ENCODE measurements at regions not wholly inside any gene's neighbourhood (a gene's known extent, or its start where the extent isn't known, plus 50 kb on each side); places are given as distances from the start of the nearest gene placed in this dataset.
"Not testable (repeated sequence)": the region's sequence is repeated elsewhere in the genome, so short reads cannot be mapped to it uniquely, and the experiment has no call there.

DNA sequence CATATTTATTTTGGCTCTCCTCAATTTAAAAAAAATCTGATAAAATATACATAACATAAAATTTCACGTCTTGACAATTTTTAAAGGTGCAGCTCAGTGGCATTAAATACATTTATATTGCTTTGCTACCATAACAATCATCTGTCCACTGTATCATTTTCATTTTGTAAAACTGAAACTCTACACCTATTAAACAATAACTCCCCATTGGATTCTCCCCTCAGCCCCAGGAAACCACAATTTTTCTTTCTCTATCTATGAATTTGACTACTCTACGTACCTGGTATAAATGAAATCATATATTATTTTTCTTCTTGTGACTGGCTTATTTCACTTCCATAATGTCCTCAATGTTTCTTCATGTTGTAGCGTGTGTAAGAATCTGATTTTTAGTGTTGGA, 563.5 kb downstream of the PRR16 start:
- in situ Hi-C loops (cut with HindIII; ENCODE audit: low pct_ligation_motif_present, low pct_unique_long_range_greater_than_20kb, low sequenced_read_pairs): no loop called here
- no peak for DNase-seq

DNA sequence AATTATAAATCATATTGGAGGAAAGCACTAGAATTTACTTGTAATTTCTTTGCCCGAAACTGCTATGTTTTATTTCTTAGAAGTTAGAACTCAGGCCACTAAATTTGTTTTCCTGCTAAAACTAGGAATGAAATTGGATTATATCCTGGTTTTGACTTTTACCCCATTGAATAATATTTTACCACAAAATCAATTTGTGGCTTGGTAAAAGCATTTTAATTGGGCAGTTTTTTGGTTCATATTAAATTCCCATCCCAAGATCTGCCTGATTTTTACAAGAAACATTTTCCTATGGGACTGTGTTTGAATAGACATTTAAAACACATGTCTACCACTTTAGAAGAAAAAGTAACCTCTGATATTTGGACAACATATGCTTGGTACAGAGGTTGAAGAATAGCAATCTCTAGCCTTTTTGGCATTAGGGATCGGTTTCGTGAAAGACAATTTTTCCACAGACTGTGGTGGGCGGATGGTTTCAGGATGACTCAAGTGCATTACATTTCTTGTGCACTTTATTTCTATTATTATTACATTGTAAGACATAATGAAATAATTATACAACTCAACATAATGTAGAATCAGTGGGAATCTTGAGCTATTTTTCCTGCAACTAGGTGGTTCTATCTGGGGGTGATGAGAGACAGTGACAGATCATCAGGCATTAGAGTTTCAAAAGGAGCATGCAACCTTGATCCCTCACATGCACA, 565.6 kb downstream of the PRR16 start:
- no peak for DNase-seq
- in situ Hi-C loops (cut with HindIII; ENCODE audit: low pct_ligation_motif_present, low pct_unique_long_range_greater_than_20kb, low sequenced_read_pairs): no loop called here

DNA sequence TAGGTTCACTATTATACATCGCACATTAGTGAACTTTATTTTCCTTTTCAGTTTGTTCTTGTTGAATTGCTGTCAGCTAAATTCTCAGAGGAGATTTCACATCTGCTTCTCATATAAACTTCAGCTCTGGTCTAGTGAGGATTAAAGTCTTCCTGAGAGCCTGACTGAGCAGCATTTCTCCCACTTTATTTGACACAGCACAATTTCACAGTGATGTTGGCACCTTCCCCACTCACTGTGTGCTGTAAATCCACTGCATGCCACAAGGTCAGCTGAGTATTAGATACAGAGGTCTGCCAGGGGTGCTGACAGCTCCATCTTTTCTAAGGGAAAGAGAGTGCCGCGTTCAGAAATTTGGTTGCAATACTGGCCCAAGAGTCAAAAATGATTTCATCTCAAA, 567.4 kb downstream of the PRR16 start:
- in situ Hi-C loops (cut with HindIII; ENCODE audit: low pct_ligation_motif_present, low pct_unique_long_range_greater_than_20kb, low sequenced_read_pairs): no loop called here
- no peak for DNase-seq

GRCh38 chr5:121033334-121033733, 569.2 kb downstream of the PRR16 start:
- no peak for DNase-seq
- in situ Hi-C loops (cut with HindIII; ENCODE audit: low pct_ligation_motif_present, low pct_unique_long_range_greater_than_20kb, low sequenced_read_pairs): no loop called here

DNA sequence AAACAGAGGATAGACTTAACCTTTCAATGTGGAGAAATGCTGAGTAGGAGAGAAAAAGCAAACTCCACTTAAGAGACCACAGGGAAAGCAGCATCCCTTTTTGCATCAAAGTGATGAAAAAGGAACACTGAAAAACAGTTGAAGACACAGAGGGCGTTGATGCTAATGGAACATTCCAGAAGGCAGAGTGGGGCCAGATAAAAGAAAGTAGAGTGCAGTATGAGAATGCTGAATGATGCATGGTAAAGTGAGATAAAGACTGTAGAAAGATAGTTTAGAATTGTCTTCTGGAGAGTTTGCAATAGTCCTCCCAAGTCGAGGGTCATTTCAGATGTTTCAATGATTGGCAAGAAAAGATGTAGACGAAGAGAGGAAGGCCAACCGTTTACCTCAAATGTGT, 574.3 kb downstream of the PRR16 start:
- in situ Hi-C loops (cut with HindIII; ENCODE audit: low pct_ligation_motif_present, low pct_unique_long_range_greater_than_20kb, low sequenced_read_pairs): no loop called here
- DNase-seq: no peak

GRCh38 chr5:121049971-121050370, 585.9 kb downstream of the PRR16 start:
- in situ Hi-C loops (cut with HindIII; ENCODE audit: low pct_ligation_motif_present, low pct_unique_long_range_greater_than_20kb, low sequenced_read_pairs): no loop called here
- no peak for DNase-seq

DNA sequence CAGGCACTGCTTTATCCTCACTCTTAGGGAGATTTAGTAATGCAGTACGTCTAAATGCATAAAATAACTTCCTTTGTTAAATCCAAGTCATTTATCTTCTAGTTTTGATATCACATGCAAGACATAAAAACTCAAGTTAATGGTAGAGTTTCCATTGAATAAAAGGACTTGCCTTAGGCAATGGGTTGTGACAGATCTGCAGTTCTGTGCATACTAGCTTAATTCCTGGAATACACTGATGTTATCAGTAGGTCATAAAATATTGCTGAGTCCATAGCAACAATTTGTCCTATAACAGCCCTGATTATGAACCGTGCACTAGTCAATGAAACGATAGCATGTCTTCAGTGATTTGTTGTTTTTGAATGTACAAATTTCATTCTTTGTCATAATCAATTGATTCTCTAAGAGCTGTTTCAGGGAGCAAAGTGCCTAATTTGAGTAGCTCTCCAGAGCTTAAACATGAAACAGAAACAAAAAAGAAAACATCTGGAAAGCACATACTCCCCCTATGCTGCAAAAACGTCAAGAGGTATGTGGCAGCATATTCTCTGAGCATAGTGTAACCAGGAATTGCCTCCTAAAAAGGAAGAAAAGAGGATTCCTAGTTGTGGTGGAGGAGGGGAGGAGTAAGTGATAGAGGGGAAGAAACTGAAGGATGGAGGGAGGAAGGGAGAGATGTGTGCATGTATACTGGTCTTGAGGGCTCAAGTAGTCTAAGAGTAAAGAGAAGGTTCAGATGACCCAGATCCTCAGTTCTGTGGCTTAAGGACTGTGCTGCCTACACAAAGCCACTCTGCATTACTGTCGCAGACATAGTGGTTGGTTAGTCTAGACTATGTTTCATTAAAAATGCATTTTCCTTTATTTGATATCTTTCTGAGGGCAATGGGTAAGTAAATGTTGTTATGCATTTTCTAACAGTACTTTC, 589.2 kb downstream of the PRR16 start:
- in situ Hi-C loops (cut with HindIII; ENCODE audit: low pct_ligation_motif_present, low pct_unique_long_range_greater_than_20kb, low sequenced_read_pairs): no loop called here
- DNase-seq: no peak

GRCh38 chr5:121055586-121055985, 591.5 kb downstream of the PRR16 start:
- DNase-seq: no peak
- in situ Hi-C loops (cut with HindIII; ENCODE audit: low pct_ligation_motif_present, low pct_unique_long_range_greater_than_20kb, low sequenced_read_pairs): no loop called here

- DNase-seq; in situ Hi-C loops (cut with HindIII; ENCODE audit: low pct_ligation_motif_present, low pct_unique_long_range_greater_than_20kb, low sequenced_read_pairs): not testable (repeated sequence)
Observed at GRCh38 chr5:121064241-121064640, 600.1 kb downstream of the PRR16 start.

DNA sequence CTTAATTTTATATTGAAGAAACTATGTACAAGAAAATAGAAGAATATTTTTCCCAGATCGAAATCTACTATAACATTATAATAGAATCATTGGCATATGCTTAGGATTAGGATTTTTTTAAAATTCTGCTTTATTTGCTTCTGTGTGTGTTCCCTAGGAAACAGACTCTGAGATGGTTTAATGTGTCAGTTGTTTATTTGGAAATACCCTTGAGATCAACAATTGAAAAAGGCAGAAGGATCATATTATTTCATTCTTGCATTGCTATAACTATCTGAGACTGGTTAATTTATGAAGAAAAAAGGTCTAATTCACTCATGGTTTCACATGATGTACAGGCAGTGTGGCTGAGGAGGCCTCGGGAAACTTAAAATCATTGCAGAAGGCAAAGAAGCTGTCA, 622.6 kb downstream of the PRR16 start:
- no peak for DNase-seq
- in situ Hi-C loops (cut with HindIII; ENCODE audit: low pct_ligation_motif_present, low pct_unique_long_range_greater_than_20kb, low sequenced_read_pairs): no loop called here

DNA sequence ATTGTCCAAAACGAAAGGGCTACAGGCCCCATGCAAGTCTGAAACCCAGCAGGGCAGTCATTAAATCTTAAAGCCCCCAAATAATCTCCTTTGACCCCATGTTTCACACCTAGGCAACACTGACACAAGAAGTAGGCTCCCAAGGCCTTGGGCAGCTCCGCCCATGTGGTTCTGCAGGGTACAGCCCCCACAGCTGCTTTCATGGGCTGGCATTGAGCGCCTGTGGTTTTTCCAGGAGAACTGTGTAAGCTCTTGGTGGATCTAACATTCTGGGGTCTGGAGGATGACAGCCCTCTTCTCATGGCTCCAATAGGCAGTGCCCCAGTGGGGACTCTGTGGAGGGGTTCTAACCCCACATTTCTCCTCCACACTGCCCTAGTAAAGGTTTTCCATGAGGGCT, 623.5 kb downstream of the PRR16 start:
- in situ Hi-C loops (cut with HindIII; ENCODE audit: low pct_ligation_motif_present, low pct_unique_long_range_greater_than_20kb, low sequenced_read_pairs): no loop called here
- DNase-seq: no peak

GRCh38 chr5:121088341-121088740, 624.2 kb downstream of the PRR16 start:
- in situ Hi-C loops (cut with HindIII; ENCODE audit: low pct_ligation_motif_present, low pct_unique_long_range_greater_than_20kb, low sequenced_read_pairs): no loop called here
- no peak for DNase-seq

DNA sequence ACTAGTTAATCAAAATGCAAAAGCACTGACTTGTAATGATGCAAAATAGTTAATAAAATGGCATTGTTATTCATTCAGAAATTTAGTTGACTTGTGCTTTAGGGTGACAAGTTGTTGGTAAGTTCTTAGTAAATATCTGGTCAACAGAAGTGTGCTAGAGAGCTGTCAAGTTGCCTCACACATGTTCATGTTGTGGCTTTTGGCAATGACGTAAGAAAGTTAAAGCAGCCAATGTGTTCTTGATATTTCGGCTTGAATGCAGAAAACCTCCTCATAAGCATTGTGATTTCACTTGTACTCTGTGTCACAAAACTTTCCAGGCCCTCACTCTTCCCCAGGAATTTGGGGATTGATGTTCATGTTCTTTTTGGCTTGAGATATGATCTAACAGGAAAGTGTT, 626.7 kb downstream of the PRR16 start:
- in situ Hi-C loops (cut with HindIII; ENCODE audit: low pct_ligation_motif_present, low pct_unique_long_range_greater_than_20kb, low sequenced_read_pairs): no loop called here
- no peak for DNase-seq

- no peak for DNase-seq
- in situ Hi-C loops (cut with HindIII; ENCODE audit: low pct_ligation_motif_present, low pct_unique_long_range_greater_than_20kb, low sequenced_read_pairs): no loop called here
Observed at GRCh38 chr5:121100931-121101330, 636.8 kb downstream of the PRR16 start.

- in situ Hi-C loops (cut with HindIII; ENCODE audit: low pct_ligation_motif_present, low pct_unique_long_range_greater_than_20kb, low sequenced_read_pairs): no loop called here
- DNase-seq: no peak
Observed at GRCh38 chr5:121105921-121106320, 641.8 kb downstream of the PRR16 start.

GRCh38 chr5:121106721-121107690, 642.9 kb downstream of the PRR16 start:
- in situ Hi-C loops (cut with HindIII; ENCODE audit: low pct_ligation_motif_present, low pct_unique_long_range_greater_than_20kb, low sequenced_read_pairs); DNase-seq: not testable (repeated sequence)

GRCh38 chr5:121108725-121109124, 644.6 kb downstream of the PRR16 start:
- in situ Hi-C loops (cut with HindIII; ENCODE audit: low pct_ligation_motif_present, low pct_unique_long_range_greater_than_20kb, low sequenced_read_pairs): no loop called here
- DNase-seq: no peak

- in situ Hi-C loops (cut with HindIII; ENCODE audit: low pct_ligation_motif_present, low pct_unique_long_range_greater_than_20kb, low sequenced_read_pairs): no loop called here
Observed at GRCh38 chr5:121109817-121110216, 645.7 kb downstream of the PRR16 start.

GRCh38 chr5:121121786-121122185, 657.7 kb downstream of the PRR16 start:
- no peak for DNase-seq

More at GRCh38 chr5:121109817-121110216, 645.7 kb downstream of the PRR16 start:
- DNase-seq: no peak

More at GRCh38 chr5:121121786-121122185, 657.7 kb downstream of the PRR16 start:
- in situ Hi-C loops (cut with HindIII; ENCODE audit: low pct_ligation_motif_present, low pct_unique_long_range_greater_than_20kb, low sequenced_read_pairs): no loop called here
